ENCODE measurements at regions not wholly inside any gene's neighbourhood (a gene's known extent, or its start where the extent isn't known, plus 50 kb on each side); places are given as distances from the start of the nearest gene placed in this dataset.

DNA sequence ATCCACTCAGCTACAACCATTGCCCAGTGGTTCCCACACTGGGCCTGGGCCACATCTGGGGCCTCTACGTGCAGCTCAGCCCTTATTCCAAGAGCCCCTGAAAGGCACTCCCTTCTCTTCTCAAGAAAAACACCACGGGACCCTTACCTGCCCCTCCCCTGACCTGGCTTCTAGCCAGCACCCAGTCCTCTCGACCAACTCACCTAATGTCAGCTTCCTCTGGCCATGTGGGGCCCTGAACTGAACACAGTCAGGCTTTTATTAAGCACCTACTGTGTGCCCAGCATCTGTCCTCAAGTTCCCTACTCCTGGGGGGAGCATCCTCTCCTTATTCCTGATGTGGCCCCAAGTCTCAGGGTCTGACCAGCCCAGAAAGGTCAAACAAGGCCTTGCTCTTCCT lies 208.4 kb downstream of the MATN1 start:
- no peak for DNase-seq (ENCODE audit: low spot score)
- CTCF ChIA-PET: no interaction called here
- POLR2A ChIA-PET (ENCODE audit: low non-redundant PET): no interaction called here
- TF ChIP-seq, protein P1, sequence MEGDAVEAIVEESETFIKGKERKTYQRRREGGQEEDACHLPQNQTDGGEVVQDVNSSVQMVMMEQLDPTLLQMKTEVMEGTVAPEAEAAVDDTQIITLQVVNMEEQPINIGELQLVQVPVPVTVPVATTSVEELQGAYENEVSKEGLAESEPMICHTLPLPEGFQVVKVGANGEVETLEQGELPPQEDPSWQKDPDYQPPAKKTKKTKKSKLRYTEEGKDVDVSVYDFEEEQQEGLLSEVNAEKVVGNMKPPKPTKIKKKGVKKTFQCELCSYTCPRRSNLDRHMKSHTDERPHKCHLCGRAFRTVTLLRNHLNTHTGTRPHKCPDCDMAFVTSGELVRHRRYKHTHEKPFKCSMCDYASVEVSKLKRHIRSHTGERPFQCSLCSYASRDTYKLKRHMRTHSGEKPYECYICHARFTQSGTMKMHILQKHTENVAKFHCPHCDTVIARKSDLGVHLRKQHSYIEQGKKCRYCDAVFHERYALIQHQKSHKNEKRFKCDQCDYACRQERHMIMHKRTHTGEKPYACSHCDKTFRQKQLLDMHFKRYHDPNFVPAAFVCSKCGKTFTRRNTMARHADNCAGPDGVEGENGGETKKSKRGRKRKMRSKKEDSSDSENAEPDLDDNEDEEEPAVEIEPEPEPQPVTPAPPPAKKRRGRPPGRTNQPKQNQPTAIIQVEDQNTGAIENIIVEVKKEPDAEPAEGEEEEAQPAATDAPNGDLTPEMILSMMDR (conservative IDR thresholded peaks at IDR 0.05; ENCODE audit: low read depth): no peak
- H3K27ac ChIP-seq: no peak overlapping the region

DNA sequence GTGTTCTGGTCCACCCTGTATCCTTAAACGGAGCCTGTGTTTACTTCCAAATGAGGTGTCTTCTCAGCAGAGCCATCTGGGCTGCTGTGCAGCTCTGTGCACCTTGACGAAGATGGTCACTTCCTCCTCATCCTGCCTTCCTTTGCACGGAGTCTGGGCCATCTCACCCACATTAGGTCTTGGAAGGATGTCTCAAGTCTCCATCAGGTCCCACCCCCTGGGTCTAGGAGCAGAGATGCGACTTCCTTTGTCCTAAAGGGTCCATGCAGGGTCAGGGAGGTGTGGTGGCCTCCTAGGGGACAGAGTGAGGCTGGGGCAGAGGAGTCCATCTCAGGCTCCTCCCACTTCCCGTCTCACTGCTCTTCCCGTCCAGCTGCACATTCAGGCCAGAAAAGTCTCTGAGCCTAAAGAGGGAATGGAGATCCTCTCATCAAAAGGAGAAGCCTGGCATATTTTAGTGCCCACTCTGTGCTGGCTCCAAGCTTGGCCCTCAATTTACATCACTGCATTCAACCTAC lies 209.2 kb downstream of the MATN1 start:
- POLR2A ChIA-PET (ENCODE audit: low non-redundant PET): no interaction called here
- no peak for DNase-seq (ENCODE audit: low spot score)
- no peak overlapping the region for H3K27ac ChIP-seq
- TF ChIP-seq, protein P1 (conservative IDR thresholded peaks at IDR 0.05; ENCODE audit: low read depth): no peak
- CTCF ChIA-PET: interaction anchor here (0.7 kb wide), 1 partner anchor 136 kb away, joined by 5 read pairs; no protein-coding TSS in a partner anchor

DNA sequence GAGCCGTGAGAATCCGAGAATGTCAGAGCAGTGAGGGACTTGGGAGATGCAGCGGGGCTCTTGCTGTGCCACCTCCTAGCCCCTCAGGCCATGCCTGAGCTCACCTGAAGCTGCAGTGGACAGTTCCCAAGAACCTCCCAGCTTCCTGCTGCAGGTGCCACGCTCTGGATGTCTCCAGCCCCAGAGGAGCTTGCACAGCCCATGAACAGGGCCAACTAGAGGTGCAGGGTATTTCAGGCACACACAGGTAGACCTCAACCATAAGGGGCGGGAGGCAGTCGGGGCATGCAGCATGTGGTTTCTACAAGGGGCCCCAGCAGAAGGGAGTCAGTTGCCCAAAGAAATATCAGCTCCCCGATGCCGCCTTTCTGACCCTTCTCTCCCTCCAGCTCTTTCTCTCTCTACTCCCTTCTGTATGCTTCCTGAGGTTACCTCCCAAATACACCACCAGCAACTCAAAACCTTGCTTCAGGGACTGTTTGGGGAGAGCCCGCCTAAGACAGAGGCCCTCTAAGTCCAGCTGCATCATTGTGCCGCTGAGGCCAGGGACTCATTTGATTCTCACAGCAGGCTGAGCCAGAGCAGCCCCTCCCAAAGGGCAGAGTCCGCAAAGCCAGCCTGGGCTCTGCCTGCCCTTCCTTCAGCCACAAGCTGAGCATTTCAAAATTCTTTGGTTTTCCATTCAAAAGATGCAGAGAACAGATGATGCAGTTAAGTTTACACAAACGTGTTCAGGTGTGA lies 209.8 kb downstream of the MATN1 start:
- DNase-seq (ENCODE audit: low spot score): no peak
- no peak overlapping the region for H3K27ac ChIP-seq
- TF ChIP-seq, protein P1 (conservative IDR thresholded peaks at IDR 0.05; ENCODE audit: low read depth): no peak
- ChIA-PET CTCF (interaction anchor here (0.7 kb wide), 1 partner anchor 135 kb away, joined by 5 read pairs; no protein-coding TSS in a partner anchor), POLR2A (ENCODE audit: low non-redundant PET) (no interaction called here)

DNA sequence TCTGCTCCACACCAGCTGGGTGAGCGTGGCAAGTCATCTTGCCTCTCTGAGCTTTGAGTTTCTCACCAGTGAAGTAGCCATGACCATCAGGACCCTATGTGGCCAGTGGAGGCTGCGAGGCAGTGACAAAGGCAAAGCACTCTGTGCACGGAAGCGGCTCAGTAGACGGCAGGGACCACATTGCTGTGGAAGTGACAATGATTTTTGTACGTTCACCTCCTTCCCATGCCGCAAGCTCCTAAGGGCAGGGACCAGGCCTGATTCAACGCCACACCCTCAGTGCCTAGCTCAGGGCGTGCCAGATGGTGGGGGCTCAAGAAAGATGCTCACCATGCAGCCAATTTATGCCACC lies 210.5 kb downstream of the MATN1 start:
- TF ChIP-seq, protein P1 (conservative IDR thresholded peaks at IDR 0.05; ENCODE audit: low read depth): no peak
- ChIA-PET POLR2A (ENCODE audit: low non-redundant PET) (no interaction called here), CTCF (interaction anchor here (0.6 kb wide), 1 partner anchor 93 kb away, joined by 3 read pairs; no protein-coding TSS in a partner anchor)
- no peak for DNase-seq (ENCODE audit: low spot score)
- H3K27ac ChIP-seq: no peak overlapping the region

DNA sequence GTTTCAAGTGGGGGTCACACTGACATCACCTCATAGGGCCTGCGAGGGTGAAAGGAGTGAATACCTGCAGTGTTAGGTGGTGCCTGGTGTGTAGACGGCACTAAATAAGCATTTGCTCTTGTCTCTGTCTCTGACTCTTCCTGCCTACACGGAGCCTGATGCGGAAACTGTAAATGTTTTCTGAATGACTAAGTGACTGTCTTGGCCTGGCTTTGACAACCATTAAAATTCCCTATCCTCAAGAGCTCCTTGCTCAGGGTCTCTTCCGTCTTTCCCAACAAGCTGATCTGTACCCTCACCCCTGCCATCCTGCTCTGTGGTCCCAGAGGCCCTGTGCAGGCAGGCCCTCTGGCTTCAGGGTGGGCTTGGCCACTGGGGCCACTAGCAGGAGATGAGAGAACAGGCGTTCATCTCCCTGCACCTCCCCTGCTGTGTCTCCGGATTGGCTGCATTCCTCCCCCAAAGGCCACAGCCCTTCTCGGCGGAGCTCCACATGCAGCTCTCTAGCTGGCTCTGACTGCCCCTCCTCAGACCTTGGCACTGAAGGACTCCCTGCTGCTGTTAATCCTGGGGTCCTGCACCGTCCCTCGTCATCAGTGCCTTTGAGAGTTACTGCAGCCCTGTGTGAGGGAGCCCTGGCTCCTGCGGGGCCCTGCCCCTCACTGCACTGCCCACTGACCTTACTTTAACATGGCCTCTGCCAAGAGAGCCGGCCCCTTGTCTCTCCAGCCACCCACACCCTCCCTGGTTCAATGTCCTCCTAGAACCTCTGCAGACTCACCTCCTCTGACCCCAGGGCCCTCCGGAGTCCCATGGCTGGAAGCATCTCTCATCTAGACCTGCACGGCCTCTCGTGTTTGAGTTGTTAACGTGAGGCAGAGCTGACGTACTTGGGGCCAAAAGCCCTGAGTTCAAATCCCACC lies 211.1 kb downstream of the MATN1 start:
- ChIA-PET POLR2A (ENCODE audit: low non-redundant PET) (no interaction called here), CTCF (interaction anchor here (0.6 kb wide), 2 partner anchors 94 to 159 kb away, joined by 3 read pairs; no protein-coding TSS in a partner anchor)
- DNase-seq (ENCODE audit: low spot score): peak; percentile 26
- TF ChIP-seq, protein P1 (conservative IDR thresholded peaks at IDR 0.05; ENCODE audit: low read depth): no peak
- H3K27ac ChIP-seq: no peak overlapping the region

DNA sequence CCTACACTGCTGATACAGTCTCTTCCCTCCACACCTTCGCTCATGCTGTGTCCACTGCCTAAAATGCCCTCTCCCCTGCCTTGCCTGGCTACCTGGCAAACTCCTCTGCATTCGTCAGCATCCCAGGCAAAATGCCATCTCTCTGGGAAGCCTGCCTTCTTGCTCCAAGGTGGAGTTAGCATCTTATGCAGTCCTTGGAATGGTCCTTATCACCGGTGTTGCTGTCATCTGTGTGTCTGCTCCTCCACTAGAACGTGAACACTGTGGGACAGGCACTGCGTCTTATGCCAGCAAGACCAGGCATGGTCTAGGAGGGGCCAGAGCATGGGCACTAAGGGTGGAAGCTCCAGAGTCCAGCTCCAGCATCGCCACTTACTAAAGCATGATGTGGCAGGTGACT lies 211.8 kb downstream of the MATN1 start:
- TF ChIP-seq, protein P1 (conservative IDR thresholded peaks at IDR 0.05; ENCODE audit: low read depth): no peak
- H3K27ac ChIP-seq: no peak overlapping the region
- ChIA-PET CTCF (interaction anchor here (0.6 kb wide), 1 partner anchor 158 kb away, joined by 3 read pairs; no protein-coding TSS in a partner anchor), POLR2A (ENCODE audit: low non-redundant PET) (no interaction called here)
- no peak for DNase-seq (ENCODE audit: low spot score)

All from RWPE1 (cell line).